ENCODE measurements at regions not wholly inside any gene's neighbourhood (a gene's known extent, or its start where the extent isn't known, plus 50 kb on each side); places are given as distances from the start of the nearest gene placed in this dataset.

DNA sequence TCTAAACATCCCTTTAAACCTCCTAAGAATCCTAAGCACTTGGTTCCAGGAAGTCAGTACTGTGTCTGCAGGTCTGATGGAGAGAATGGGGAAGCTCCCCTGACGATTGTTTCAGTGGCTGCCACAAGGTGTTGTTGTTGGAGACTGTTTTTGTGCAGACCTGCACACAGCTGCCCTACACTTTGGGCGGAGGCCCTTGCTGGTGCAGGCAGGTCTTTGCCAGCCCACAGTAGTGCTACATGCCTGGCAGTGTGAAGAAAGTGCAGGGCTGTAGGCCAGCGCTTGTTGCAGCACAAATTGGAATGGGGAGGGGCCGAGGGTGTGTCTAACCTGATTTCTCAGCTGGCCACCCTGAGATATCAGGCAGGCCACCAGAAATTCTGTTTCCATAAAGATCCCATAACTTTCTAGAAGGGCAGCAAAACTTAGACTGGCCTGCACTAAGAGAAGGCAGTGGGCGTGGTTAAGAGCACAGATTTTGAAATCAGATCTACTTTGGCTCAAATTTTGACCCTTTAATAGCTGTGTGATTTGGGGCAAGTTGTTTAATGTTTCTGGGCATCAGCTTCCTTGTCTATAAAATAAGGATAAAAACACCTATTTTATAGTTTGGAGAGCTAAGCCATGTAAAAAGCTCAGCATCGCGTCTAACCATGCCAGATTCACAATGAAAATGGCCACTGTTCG lies 83.7 kb upstream of the SLC1A4 start:
- TF ChIP-seq, protein P1, sequence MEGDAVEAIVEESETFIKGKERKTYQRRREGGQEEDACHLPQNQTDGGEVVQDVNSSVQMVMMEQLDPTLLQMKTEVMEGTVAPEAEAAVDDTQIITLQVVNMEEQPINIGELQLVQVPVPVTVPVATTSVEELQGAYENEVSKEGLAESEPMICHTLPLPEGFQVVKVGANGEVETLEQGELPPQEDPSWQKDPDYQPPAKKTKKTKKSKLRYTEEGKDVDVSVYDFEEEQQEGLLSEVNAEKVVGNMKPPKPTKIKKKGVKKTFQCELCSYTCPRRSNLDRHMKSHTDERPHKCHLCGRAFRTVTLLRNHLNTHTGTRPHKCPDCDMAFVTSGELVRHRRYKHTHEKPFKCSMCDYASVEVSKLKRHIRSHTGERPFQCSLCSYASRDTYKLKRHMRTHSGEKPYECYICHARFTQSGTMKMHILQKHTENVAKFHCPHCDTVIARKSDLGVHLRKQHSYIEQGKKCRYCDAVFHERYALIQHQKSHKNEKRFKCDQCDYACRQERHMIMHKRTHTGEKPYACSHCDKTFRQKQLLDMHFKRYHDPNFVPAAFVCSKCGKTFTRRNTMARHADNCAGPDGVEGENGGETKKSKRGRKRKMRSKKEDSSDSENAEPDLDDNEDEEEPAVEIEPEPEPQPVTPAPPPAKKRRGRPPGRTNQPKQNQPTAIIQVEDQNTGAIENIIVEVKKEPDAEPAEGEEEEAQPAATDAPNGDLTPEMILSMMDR (IDR thresholded peaks at IDR 0.05; ENCODE audit: low read depth, low read length) = no peak
- TF ChIP-seq EZH2phosphoT487 (IDR thresholded peaks at IDR 0.05; ENCODE audit: low read depth) = no peak
